ENCODE measurements at regions not wholly inside any gene's neighbourhood (a gene's known extent, or its start where the extent isn't known, plus 50 kb on each side); places are given as distances from the start of the nearest gene placed in this dataset.

GRCh38 chr1:226490426-226490809 lies 58.1 kb upstream of the STUM start:
- no peak for DNase-seq (ENCODE audit: low read depth)

- no peak for DNase-seq (ENCODE audit: low read depth)
These were observed 57.3 kb upstream of the STUM start for GRCh38 chr1:226491093-226491850.

GRCh38 chr1:226492426-226493137 lies 56.0 kb upstream of the STUM start:
- no peak for DNase-seq (ENCODE audit: low read depth)

- DNase-seq (ENCODE audit: low read depth), result no peak
These were observed 54.4 kb upstream of the STUM start for GRCh38 chr1:226494092-226494609.

GRCh38 chr1:226495716-226496115 lies 52.8 kb upstream of the STUM start:
- no peak for DNase-seq (ENCODE audit: low read depth)

GRCh38 chr1:226496453-226497015 lies 52.0 kb upstream of the STUM start:
- no peak for DNase-seq (ENCODE audit: low read depth)

GRCh38 chr1:226497276-226497833 lies 51.2 kb upstream of the STUM start:
- DNase-seq (ENCODE audit: low read depth), result no peak

GRCh38 chr1:226497991-226498639 lies 50.4 kb upstream of the STUM start:
- DNase-seq (ENCODE audit: low read depth), result no peak

- no peak for DNase-seq (ENCODE audit: low read depth)
These were observed 49.9 kb upstream of the STUM start for GRCh38 chr1:226498640-226499008.
